Osteocyte (in vitro differentiated cells): ENCODE measurements at regions not wholly inside any gene's neighbourhood (a gene's known extent, or its start where the extent isn't known, plus 50 kb on each side); places are given as distances from the start of the nearest gene placed in this dataset.
"Not testable (repeated sequence)": the region's sequence is repeated elsewhere in the genome, so short reads cannot be mapped to it uniquely, and the experiment has no call there.

Experiments
- DNase-seq: peaks from one replicate; pipeline ENCODE4 v3.0.0; 2021; ENCODE audit warnings: mixed read lengths; ENCODE audit not compliant: unreplicated experiment; ENCODE audit errors: extremely low spot score
- H3K27ac Mint-ChIP-seq: one replicate; pipeline ENCODE4 v1.8.0; 2021; ENCODE audit warnings: mild to moderate bottlenecking, mixed read lengths; ENCODE audit not compliant: unreplicated experiment
- H3K27me3 Mint-ChIP-seq: one replicate; pipeline ENCODE4 v1.8.0; 2021; ENCODE audit warnings: mixed read lengths; ENCODE audit not compliant: unreplicated experiment
- H3K36me3 Mint-ChIP-seq: one replicate; pipeline ENCODE4 v1.8.0; 2021; ENCODE audit warnings: mixed read lengths; ENCODE audit not compliant: unreplicated experiment
- H3K4me1 Mint-ChIP-seq: one replicate; pipeline ENCODE4 v1.8.0; 2021; ENCODE audit warnings: mixed read lengths; ENCODE audit not compliant: unreplicated experiment
- H3K4me3 Mint-ChIP-seq: one replicate; pipeline ENCODE4 v1.8.0; 2021; ENCODE audit warnings: mild to moderate bottlenecking, moderate library complexity, mixed read lengths; ENCODE audit not compliant: unreplicated experiment
- H3K9me3 Mint-ChIP-seq: one replicate; pipeline ENCODE4 v1.8.0; 2021; ENCODE audit warnings: mixed read lengths; ENCODE audit not compliant: unreplicated experiment
- CTCF ChIP-seq: fragments of 200-600 bp; sonication (generic); IDR thresholded peaks from 2 replicates; pipeline ENCODE4 v1.5.0; 2021; ENCODE audit warnings: antibody characterized with exemption, mild to moderate bottlenecking, moderate library complexity

- not testable (repeated sequence) for H3K36me3 Mint-ChIP-seq
Observed at GRCh38 chr6:57948481-57948880, 631.1 kb downstream of the PRIM2 start.

GRCh38 chr6:57950430-57950829 is 633.0 kb downstream of the PRIM2 start:
- not testable (repeated sequence) for H3K9me3 Mint-ChIP-seq, H3K27me3 Mint-ChIP-seq, H3K4me1 Mint-ChIP-seq, H3K4me3 Mint-ChIP-seq, DNase-seq, H3K36me3 Mint-ChIP-seq, H3K27ac Mint-ChIP-seq

More at GRCh38 chr6:57948481-57948880, 631.1 kb downstream of the PRIM2 start:
- not testable (repeated sequence) for H3K27ac Mint-ChIP-seq, H3K9me3 Mint-ChIP-seq, H3K27me3 Mint-ChIP-seq, H3K4me1 Mint-ChIP-seq, DNase-seq, H3K4me3 Mint-ChIP-seq

- not testable (repeated sequence) for H3K27me3 Mint-ChIP-seq, H3K9me3 Mint-ChIP-seq, H3K4me3 Mint-ChIP-seq, H3K27ac Mint-ChIP-seq, H3K4me1 Mint-ChIP-seq, DNase-seq, H3K36me3 Mint-ChIP-seq
Observed at GRCh38 chr6:57966757-57967156, 649.3 kb downstream of the PRIM2 start.

- H3K36me3 Mint-ChIP-seq, result not testable (repeated sequence)
Observed at GRCh38 chr6:57971956-57972355, 654.5 kb downstream of the PRIM2 start.

GRCh38 chr6:57974653-57975052 is 657.2 kb downstream of the PRIM2 start:
- no peak overlapping the region for H3K4me3 Mint-ChIP-seq
- DNase-seq, result no peak
- peaks cover 4% of the 10 kb centered on the region for H3K27me3 Mint-ChIP-seq
- H3K36me3 Mint-ChIP-seq, result no peaks in the 10 kb centered on the region
- H3K9me3 Mint-ChIP-seq, result peaks cover 9% of the 10 kb centered on the region
- no peaks in the 10 kb centered on the region for H3K4me1 Mint-ChIP-seq
- no peak for TF ChIP-seq CTCF
- no peak overlapping the region for H3K27ac Mint-ChIP-seq

More at GRCh38 chr6:57971956-57972355, 654.5 kb downstream of the PRIM2 start:
- not testable (repeated sequence) for H3K4me1 Mint-ChIP-seq, DNase-seq, H3K27ac Mint-ChIP-seq, H3K9me3 Mint-ChIP-seq, H3K27me3 Mint-ChIP-seq, H3K4me3 Mint-ChIP-seq

- not testable (repeated sequence) for DNase-seq, H3K9me3 Mint-ChIP-seq, H3K27me3 Mint-ChIP-seq, H3K4me1 Mint-ChIP-seq, H3K36me3 Mint-ChIP-seq, H3K27ac Mint-ChIP-seq, H3K4me3 Mint-ChIP-seq
Observed at GRCh38 chr6:57975127-57975526, 657.7 kb downstream of the PRIM2 start.

GRCh38 chr6:57976371-57976770 is 658.9 kb downstream of the PRIM2 start:
- H3K27me3 Mint-ChIP-seq, H3K4me1 Mint-ChIP-seq, H3K27ac Mint-ChIP-seq, H3K9me3 Mint-ChIP-seq, H3K36me3 Mint-ChIP-seq, DNase-seq, H3K4me3 Mint-ChIP-seq: not testable (repeated sequence)

GRCh38 chr6:57983603-57984002 is 666.2 kb downstream of the PRIM2 start:
- not testable (repeated sequence) for H3K9me3 Mint-ChIP-seq, DNase-seq, H3K4me3 Mint-ChIP-seq, H3K27me3 Mint-ChIP-seq, H3K27ac Mint-ChIP-seq, H3K36me3 Mint-ChIP-seq, H3K4me1 Mint-ChIP-seq

- not testable (repeated sequence) for H3K27me3 Mint-ChIP-seq, H3K4me3 Mint-ChIP-seq, H3K36me3 Mint-ChIP-seq, H3K4me1 Mint-ChIP-seq, H3K27ac Mint-ChIP-seq, DNase-seq, H3K9me3 Mint-ChIP-seq
Observed at GRCh38 chr6:57984575-57984974, 667.1 kb downstream of the PRIM2 start.

- DNase-seq, H3K9me3 Mint-ChIP-seq, H3K36me3 Mint-ChIP-seq, H3K4me3 Mint-ChIP-seq, H3K27ac Mint-ChIP-seq, H3K4me1 Mint-ChIP-seq, H3K27me3 Mint-ChIP-seq: not testable (repeated sequence)
Observed at GRCh38 chr6:57985734-57986133, 668.3 kb downstream of the PRIM2 start.

- not testable (repeated sequence) for DNase-seq, H3K27me3 Mint-ChIP-seq, H3K27ac Mint-ChIP-seq, H3K9me3 Mint-ChIP-seq, H3K36me3 Mint-ChIP-seq, H3K4me3 Mint-ChIP-seq, H3K4me1 Mint-ChIP-seq
Observed at GRCh38 chr6:57986584-57986983, 669.2 kb downstream of the PRIM2 start.

GRCh38 chr6:57989520-57990080 is 672.2 kb downstream of the PRIM2 start:
- not testable (repeated sequence) for H3K9me3 Mint-ChIP-seq, H3K4me3 Mint-ChIP-seq, H3K4me1 Mint-ChIP-seq, H3K36me3 Mint-ChIP-seq, H3K27me3 Mint-ChIP-seq, H3K27ac Mint-ChIP-seq, DNase-seq
